ENCODE measurements at regions not wholly inside any gene's neighbourhood (a gene's known extent, or its start where the extent isn't known, plus 50 kb on each side); places are given as distances from the start of the nearest gene placed in this dataset.

- Histone ChIP-seq H3K23ac (ENCODE audit: low read depth, low read length) (no peak overlapping the region), H3K36me3 (ENCODE audit: control insufficient read depth, insufficient read depth, low read length) (no peaks in the 10 kb centered on the region), H3K4me2 (ENCODE audit: low read depth, low read length) (no peak overlapping the region), H3K4me3 (ENCODE audit: insufficient read depth, low read depth, low read length) (no peak overlapping the region), H2AK5ac (ENCODE audit: low read depth, low read length) (no peak overlapping the region), H2AK9ac (replicated peaks; ENCODE audit: low read depth, low read length, poor library complexity) (no peak overlapping the region), H4K8ac (ENCODE audit: low read depth in 2 of 2, low read length in 2 of 2) (no peak overlapping the region), H3K9me3 (ENCODE audit: control insufficient read depth, insufficient read depth, low read length) (no peaks in the 10 kb centered on the region), H3K9ac (ENCODE audit: low read depth, low read length) (no peak overlapping the region), H4K5ac (ENCODE audit: low read depth, low read length) (no peak overlapping the region), H2BK120ac (ENCODE audit: low read depth, low read length) (no peak overlapping the region), H3K27ac (ENCODE audit: insufficient read depth, low read length) (no peak overlapping the region), H2BK20ac (ENCODE audit: low read depth, low read length) (no peak overlapping the region), H3K27me3 (ENCODE audit: control insufficient read depth, insufficient read depth, low read length) (0 out of 2 replicates have a peak, but pooled peaks cover 2% of the 10 kb centered on the region), H3K56ac (ENCODE audit: extremely low read depth, insufficient read depth, low read length) (no peak overlapping the region), H2AFZ (replicated peaks; ENCODE audit: low read length, poor library complexity) (no peak overlapping the region), H3K14ac (replicated peaks; ENCODE audit: low read depth, low read length) (no peak overlapping the region), H3K9me1 (ENCODE audit: insufficient read depth, low read length) (no peaks in the 10 kb centered on the region), H2BK15ac (ENCODE audit: low read depth, low read length) (no peak overlapping the region), H3K4ac (ENCODE audit: low read depth, low read length) (no peak overlapping the region), H4K91ac (ENCODE audit: insufficient read depth, low read depth, low read length) (no peak overlapping the region), H2BK5ac (ENCODE audit: low read depth, low read length, poor library complexity, severe bottlenecking) (no peak overlapping the region), H3K4me1 (ENCODE audit: control insufficient read depth, insufficient read depth, low read length) (no peaks in the 10 kb centered on the region), H4K20me1 (ENCODE audit: insufficient read depth, low read length) (no peaks in the 10 kb centered on the region), H3K18ac (ENCODE audit: low read depth, low read length) (no peak overlapping the region), H3K79me1 (ENCODE audit: low read depth in 1 of 2, low read length in 2 of 2) (no peaks in the 10 kb centered on the region)
- intact Hi-C loops (cut with micrococcal nuclease) (no loop called here), in situ Hi-C loops (cut with MboI; ENCODE audit: low sequenced_read_pairs) (no loop called here), dilution Hi-C loops (cut with HindIII; ENCODE audit: low sequenced_read_pairs, unreplicated experiment) (no loop called here)
- TF ChIP-seq RCOR1 (IDR thresholded peaks at IDR 0.05; ENCODE audit: insufficient replicate concordance, low read length) = no peak
- TF ChIP-seq FOS (IDR thresholded peaks at IDR 0.05; ENCODE audit: low read depth, low read length) = no peak
- no peak for TF ChIP-seq MAFK (IDR thresholded peaks at IDR 0.05; ENCODE audit: low read depth, low read length)
- TF ChIP-seq CEBPB (IDR thresholded peaks at IDR 0.05; ENCODE audit: low read depth, low read length) = no peak
- no peak for TF ChIP-seq NFE2L2 (IDR thresholded peaks at IDR 0.05; ENCODE audit: low read depth, low read length)
- no peak for TF ChIP-seq CTCF (conservative IDR thresholded peaks at IDR 0.05; ENCODE audit: low read depth, low read length)
- TF ChIP-seq USF2 (IDR thresholded peaks at IDR 0.05; ENCODE audit: low read depth, low read length) = no peak
- TF ChIP-seq SMC3 (IDR thresholded peaks at IDR 0.05; ENCODE audit: low read depth, low read length) = no peak
- no peak for TF ChIP-seq RAD21 (IDR thresholded peaks at IDR 0.05; ENCODE audit: low read length)
- no peak for TF ChIP-seq RFX5 (IDR thresholded peaks at IDR 0.05; ENCODE audit: low read depth, low read length)
- TF ChIP-seq POLR2A (IDR thresholded peaks at IDR 0.05; ENCODE audit: low read depth, low read length) = no peak
- TF ChIP-seq BHLHE40 (IDR thresholded peaks at IDR 0.05; ENCODE audit: low read depth, low read length) = no peak
- TF ChIP-seq MXI1 (IDR thresholded peaks at IDR 0.05; ENCODE audit: borderline replicate concordance, low read depth, low read length) = no peak
- TF ChIP-seq MAZ (IDR thresholded peaks at IDR 0.05; ENCODE audit: borderline replicate concordance, low read depth, low read length) = no peak
- no peak for TF ChIP-seq CHD1 (IDR thresholded peaks at IDR 0.05; ENCODE audit: low read depth, low read length)
- TF ChIP-seq ELK1 (IDR thresholded peaks at IDR 0.05; ENCODE audit: borderline replicate concordance, low read depth, low read length) = no peak
- CTCF ChIA-PET = interaction anchor here (0.6 kb wide), 1 partner anchor 1401 kb away, joined by 3 read pairs; a partner anchor contains a TSS
- DNase-seq (no peak), ATAC-seq (ENCODE audit: low read depth) (no peak)
- no TSS peak for BruUV-seq (replicated peaks)
- WGBS, 2 experiments (ENCODE audit: extremely low coverage in 2 of 2, insufficient read length in 1 of 2) = no CpG with 5 or more reads among the region's 2 CpGs
- POLR2A ChIA-PET (ENCODE audit: unreplicated experiment) = no interaction called here
Observed at GRCh38 chr12:13369474-13370056, 173.0 kb downstream of the EMP1 start.

Data from IMR-90 (cell line).